ENCODE measurements at regions not wholly inside any gene's neighbourhood (a gene's known extent, or its start where the extent isn't known, plus 50 kb on each side); places are given as distances from the start of the nearest gene placed in this dataset.

GRCh38 chr3:86788371-86788770, 202.6 kb downstream of the VGLL3 start:
- H3K4me3 ChIP-seq (replicated peaks in 1 of 3) = no peak overlapping the region
- no peak for DNase-seq
- TF ChIP-seq CTCF (IDR thresholded peaks at IDR 0.05) (no peak), POLR2A (IDR thresholded peaks at IDR 0.05) (no peak)
- no peaks in the 10 kb centered on the region for H3K36me3 ChIP-seq
- intact Hi-C loops (cut with DNase I) = no loop called here
- 77 to 84% methylated on average over 2 of the region's 2 CpGs for WGBS, 2 donors
- H3K4me1 ChIP-seq = no peaks in the 10 kb centered on the region
- no peaks in the 10 kb centered on the region for H3K27me3 ChIP-seq
- no peaks in the 10 kb centered on the region for H3K9me3 ChIP-seq
- no peak overlapping the region for H3K27ac ChIP-seq

GRCh38 chr3:86787091-86787490, 203.9 kb downstream of the VGLL3 start:
- H3K36me3 ChIP-seq = no peaks in the 10 kb centered on the region
- DNase-seq = no peak

GRCh38 chr3:86785386-86785785, 205.6 kb downstream of the VGLL3 start:
- H3K27me3 ChIP-seq = no peaks in the 10 kb centered on the region
- intact Hi-C loops (cut with DNase I) = no loop called here
- WGBS, 2 donors = 47 to 58% methylated on average over 1 of the region's 1 CpG
- H3K4me3 ChIP-seq (replicated peaks in 1 of 3) = no peak overlapping the region
- H3K36me3 ChIP-seq = no peaks in the 10 kb centered on the region
- no peaks in the 10 kb centered on the region for H3K9me3 ChIP-seq
- no peaks in the 10 kb centered on the region for H3K4me1 ChIP-seq
- H3K27ac ChIP-seq = no peak overlapping the region
- DNase-seq = no peak
- no peak for TF ChIP-seq CTCF (IDR thresholded peaks at IDR 0.05)
- no peak for TF ChIP-seq POLR2A (IDR thresholded peaks at IDR 0.05)

More at GRCh38 chr3:86787091-86787490, 203.9 kb downstream of the VGLL3 start:
- H3K4me3 ChIP-seq (replicated peaks in 1 of 3) = no peak overlapping the region
- H3K27me3 ChIP-seq = no peaks in the 10 kb centered on the region
- H3K4me1 ChIP-seq = no peaks in the 10 kb centered on the region
- TF ChIP-seq CTCF (IDR thresholded peaks at IDR 0.05) (no peak), POLR2A (IDR thresholded peaks at IDR 0.05) (no peak)
- H3K9me3 ChIP-seq = no peaks in the 10 kb centered on the region
- H3K27ac ChIP-seq = no peak overlapping the region
- 61 to 64% methylated on average over 2 of the region's 2 CpGs for WGBS, 2 donors
- intact Hi-C loops (cut with DNase I) = no loop called here

- H3K36me3 ChIP-seq = no peaks in the 10 kb centered on the region
- H3K27ac ChIP-seq = no peak overlapping the region
- WGBS, 2 donors = 57 to 82% methylated on average over 4 of the region's 4 CpGs
- no peaks in the 10 kb centered on the region for H3K4me1 ChIP-seq
- intact Hi-C loops (cut with DNase I) = no loop called here
- no peaks in the 10 kb centered on the region for H3K9me3 ChIP-seq
- DNase-seq = no peak
- TF ChIP-seq POLR2A (IDR thresholded peaks at IDR 0.05) = no peak
- no peak for TF ChIP-seq CTCF (IDR thresholded peaks at IDR 0.05)
- H3K27me3 ChIP-seq = no peaks in the 10 kb centered on the region
- no peak overlapping the region for H3K4me3 ChIP-seq (replicated peaks in 1 of 3)
Measured at GRCh38 chr3:86782866-86783265, 208.1 kb downstream of the VGLL3 start.

- Histone ChIP-seq H3K27ac (no peak overlapping the region), H3K27me3 (no peaks in the 10 kb centered on the region)
- 48 to 50% methylated on average over 2 of the region's 2 CpGs for WGBS, 2 donors
Measured at GRCh38 chr3:86782286-86782685, 208.7 kb downstream of the VGLL3 start.

More at GRCh38 chr3:86782286-86782685, 208.7 kb downstream of the VGLL3 start:
- no peaks in the 10 kb centered on the region for H3K36me3 ChIP-seq
- H3K4me3 ChIP-seq (replicated peaks in 1 of 3) = no peak overlapping the region
- no peak for DNase-seq
- H3K4me1 ChIP-seq = no peaks in the 10 kb centered on the region
- H3K9me3 ChIP-seq = no peaks in the 10 kb centered on the region
- intact Hi-C loops (cut with DNase I) = no loop called here
- TF ChIP-seq POLR2A (IDR thresholded peaks at IDR 0.05) (no peak), CTCF (IDR thresholded peaks at IDR 0.05) (no peak)

All from thyroid gland (tissue), 4 donors.